Endodermal cell (in vitro differentiated cells): ENCODE measurements at regions not wholly inside any gene's neighbourhood (a gene's known extent, or its start where the extent isn't known, plus 50 kb on each side); places are given as distances from the start of the nearest gene placed in this dataset.
A peak's percentile ranks its signal among the peaks of the same experiment; 100 is the strongest.
"Not testable (repeated sequence)": the region's sequence is repeated elsewhere in the genome, so short reads cannot be mapped to it uniquely, and the experiment has no call there.

ENCODE experiments used
- DNase-seq: peaks from one replicate; pipeline ENCODE4 v3.0.0-alpha.2; 2017
- H3K27ac ChIP-seq: 2 replicates; pipeline ENCODE4 v1.5.1; 2013; ENCODE audit warnings: mild to moderate bottlenecking, low read depth, low read length, moderate library complexity
- H3K27me3 ChIP-seq: 2 replicates; pipeline ENCODE4 v1.6.1; 2013; ENCODE audit warnings: mild to moderate bottlenecking, low read length, moderate library complexity; ENCODE audit not compliant: insufficient read depth, control insufficient read depth, poor library complexity, severe bottlenecking
- H3K36me3 ChIP-seq: 2 replicates; pipeline ENCODE4 v1.7.0; 2013; ENCODE audit warnings: mild to moderate bottlenecking, low read length, moderate library complexity; ENCODE audit not compliant: control insufficient read depth, insufficient read depth
- H3K4me1 ChIP-seq: one replicate; pipeline ENCODE4 v1.7.0; 2013; ENCODE audit warnings: low read length; ENCODE audit not compliant: control insufficient read depth, insufficient read depth
- H3K4me3 ChIP-seq: 2 replicates; pipeline ENCODE4 v1.5.1; 2013; ENCODE audit warnings: mild to moderate bottlenecking, low read length, moderate library complexity
- H3K9ac ChIP-seq: 2 replicates; pipeline ENCODE4 v1.6.1; 2013; ENCODE audit warnings: mild to moderate bottlenecking, low read length, moderate library complexity; ENCODE audit not compliant: poor library complexity, severe bottlenecking; ENCODE audit errors: extremely low read depth
- H3K9me3 ChIP-seq: 2 replicates; pipeline ENCODE4 v1.6.1; 2013; ENCODE audit warnings: mild to moderate bottlenecking, low read length, moderate library complexity; ENCODE audit not compliant: control insufficient read depth
- H3K27ac Mint-ChIP-seq: 2 replicates; pipeline ENCODE4 v1.8.0; 2020; ENCODE audit warnings: mixed read lengths
- H3K27me3 Mint-ChIP-seq: 2 replicates; pipeline ENCODE4 v1.8.0; 2021; ENCODE audit warnings: mild to moderate bottlenecking, mixed read lengths; ENCODE audit not compliant: insufficient read depth
- H3K36me3 Mint-ChIP-seq: 2 replicates; pipeline ENCODE4 v1.8.0; 2020; ENCODE audit warnings: low read depth, mixed read lengths
- H3K4me1 Mint-ChIP-seq: 2 replicates; pipeline ENCODE4 v1.8.0; 2020; ENCODE audit warnings: mixed read lengths
- H3K4me3 Mint-ChIP-seq: 2 replicates; pipeline ENCODE4 v1.8.0; 2020; ENCODE audit warnings: mild to moderate bottlenecking, moderate library complexity, mixed read lengths
- H3K9me3 Mint-ChIP-seq: 2 replicates; pipeline ENCODE4 v1.8.0; 2020; ENCODE audit warnings: mild to moderate bottlenecking, mixed read lengths
- WGBS, 2 experiments: methylation state at CpG; one replicate each; pipeline versions ENCODE4 v1.1.5 to v1.1.7; 2013; ENCODE audit warnings: missing lambda C conversion rate in 2 of 2, mixed read lengths in 1 of 2; ENCODE audit not compliant: insufficient coverage in 1 of 2, insufficient read length in 1 of 2; 5-methylcytosine and 5-hydroxymethylcytosine counted together
- TF ChIP-seq, protein P1 (sequence below): fragments of 200-600 bp; sonication (generic); conservative IDR thresholded peaks from 2 replicates; pipeline ENCODE4 v1.5.0; 2021; ENCODE audit warnings: antibody characterized with exemption, mild to moderate bottlenecking

- no peak for DNase-seq
- no peak overlapping the region for H3K27ac ChIP-seq
- H3K36me3 ChIP-seq: no peaks in the 10 kb centered on the region
- no peak overlapping the region for H3K27ac Mint-ChIP-seq
- H3K4me1 ChIP-seq: no peaks in the 10 kb centered on the region
- H3K36me3 Mint-ChIP-seq: no peaks in the 10 kb centered on the region
- H3K27me3 ChIP-seq: no peaks in the 10 kb centered on the region
- 90 to 95% methylated on average over 3 to 5 of the region's 5 CpGs for WGBS, 2 experiments
- H3K9me3 ChIP-seq: peaks cover 7% of the 10 kb centered on the region
- peaks cover 3% of the 10 kb centered on the region for H3K4me1 Mint-ChIP-seq
- H3K27me3 Mint-ChIP-seq: no peaks in the 10 kb centered on the region
- TF ChIP-seq, protein P1, sequence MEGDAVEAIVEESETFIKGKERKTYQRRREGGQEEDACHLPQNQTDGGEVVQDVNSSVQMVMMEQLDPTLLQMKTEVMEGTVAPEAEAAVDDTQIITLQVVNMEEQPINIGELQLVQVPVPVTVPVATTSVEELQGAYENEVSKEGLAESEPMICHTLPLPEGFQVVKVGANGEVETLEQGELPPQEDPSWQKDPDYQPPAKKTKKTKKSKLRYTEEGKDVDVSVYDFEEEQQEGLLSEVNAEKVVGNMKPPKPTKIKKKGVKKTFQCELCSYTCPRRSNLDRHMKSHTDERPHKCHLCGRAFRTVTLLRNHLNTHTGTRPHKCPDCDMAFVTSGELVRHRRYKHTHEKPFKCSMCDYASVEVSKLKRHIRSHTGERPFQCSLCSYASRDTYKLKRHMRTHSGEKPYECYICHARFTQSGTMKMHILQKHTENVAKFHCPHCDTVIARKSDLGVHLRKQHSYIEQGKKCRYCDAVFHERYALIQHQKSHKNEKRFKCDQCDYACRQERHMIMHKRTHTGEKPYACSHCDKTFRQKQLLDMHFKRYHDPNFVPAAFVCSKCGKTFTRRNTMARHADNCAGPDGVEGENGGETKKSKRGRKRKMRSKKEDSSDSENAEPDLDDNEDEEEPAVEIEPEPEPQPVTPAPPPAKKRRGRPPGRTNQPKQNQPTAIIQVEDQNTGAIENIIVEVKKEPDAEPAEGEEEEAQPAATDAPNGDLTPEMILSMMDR: no peak
- H3K9ac ChIP-seq: no peak overlapping the region
- no peak overlapping the region for H3K4me3 Mint-ChIP-seq
- no peaks in the 10 kb centered on the region for H3K9me3 Mint-ChIP-seq
- no peak overlapping the region for H3K4me3 ChIP-seq
These were observed 2256.1 kb upstream of the AGA start for GRCh38 chr4:179698321-179698720.

GRCh38 chr4:179709961-179710624 is 2267.9 kb upstream of the AGA start:
- peak; percentile 62 for DNase-seq
- H3K4me1 ChIP-seq: peaks cover 4% of the 10 kb centered on the region
- TF ChIP-seq, protein P1: no peak
- H3K27me3 ChIP-seq: no peaks in the 10 kb centered on the region
- H3K9me3 Mint-ChIP-seq: peaks cover 8% of the 10 kb centered on the region
- no peak overlapping the region for H3K9ac ChIP-seq
- no peaks in the 10 kb centered on the region for H3K36me3 ChIP-seq
- H3K27me3 Mint-ChIP-seq: no peaks in the 10 kb centered on the region
- no peak overlapping the region for H3K27ac ChIP-seq
- no peaks in the 10 kb centered on the region for H3K36me3 Mint-ChIP-seq
- peaks cover 14% of the 10 kb centered on the region for H3K9me3 ChIP-seq
- peaks cover 9% of the 10 kb centered on the region for H3K4me1 Mint-ChIP-seq
- H3K27ac Mint-ChIP-seq: no peak overlapping the region
- H3K4me3 Mint-ChIP-seq: no peak overlapping the region
- 17 to 50% methylated on average over 1 to 3 of the region's 4 CpGs for WGBS, 2 experiments
- H3K4me3 ChIP-seq: no peak overlapping the region

GRCh38 chr4:179719766-179720450 is 2277.7 kb upstream of the AGA start:
- H3K9me3 ChIP-seq: peaks cover 39% of the 10 kb centered on the region
- no peak overlapping the region for H3K27ac Mint-ChIP-seq
- H3K27ac ChIP-seq: no peak overlapping the region
- TF ChIP-seq, protein P1: no peak
- H3K4me1 Mint-ChIP-seq: no peaks in the 10 kb centered on the region
- H3K4me3 Mint-ChIP-seq: no peak overlapping the region
- no peaks in the 10 kb centered on the region for H3K4me1 ChIP-seq
- DNase-seq: no peak
- 97 to 99% methylated on average over 8 of the region's 8 CpGs for WGBS, 2 experiments
- peaks cover 37% of the 10 kb centered on the region for H3K9me3 Mint-ChIP-seq
- H3K36me3 ChIP-seq: no peaks in the 10 kb centered on the region
- H3K9ac ChIP-seq: no peak overlapping the region
- peak overlapping the region; percentile 43 for H3K4me3 ChIP-seq
- no peaks in the 10 kb centered on the region for H3K27me3 ChIP-seq
- no peaks in the 10 kb centered on the region for H3K27me3 Mint-ChIP-seq
- H3K36me3 Mint-ChIP-seq: peaks cover 9% of the 10 kb centered on the region

GRCh38 chr4:179726491-179726890 is 2284.3 kb upstream of the AGA start:
- not testable (repeated sequence) for H3K27me3 ChIP-seq, H3K27me3 Mint-ChIP-seq, H3K4me1 ChIP-seq, H3K27ac ChIP-seq, H3K36me3 ChIP-seq
- peak overlapping the region; percentile 48 for H3K27ac Mint-ChIP-seq
- Histone ChIP-seq H3K9ac (peak overlapping the region; percentile 71), H3K9me3 (peaks cover 25% of the 10 kb centered on the region), H3K4me3 (peak overlapping the region; percentile 58)
- H3K4me1 Mint-ChIP-seq: peaks cover 22% of the 10 kb centered on the region
- H3K9me3 Mint-ChIP-seq: peaks cover 11% of the 10 kb centered on the region
- peak; percentile 58 for DNase-seq
- 57 to 87% methylated on average over 4 to 6 of the region's 6 CpGs for WGBS, 2 experiments
- peak overlapping the region; percentile 2 for H3K4me3 Mint-ChIP-seq
- H3K36me3 Mint-ChIP-seq: peaks cover 22% of the 10 kb centered on the region
